ENCODE measurements at regions not wholly inside any gene's neighbourhood (a gene's known extent, or its start where the extent isn't known, plus 50 kb on each side); places are given as distances from the start of the nearest gene placed in this dataset.

DNA sequence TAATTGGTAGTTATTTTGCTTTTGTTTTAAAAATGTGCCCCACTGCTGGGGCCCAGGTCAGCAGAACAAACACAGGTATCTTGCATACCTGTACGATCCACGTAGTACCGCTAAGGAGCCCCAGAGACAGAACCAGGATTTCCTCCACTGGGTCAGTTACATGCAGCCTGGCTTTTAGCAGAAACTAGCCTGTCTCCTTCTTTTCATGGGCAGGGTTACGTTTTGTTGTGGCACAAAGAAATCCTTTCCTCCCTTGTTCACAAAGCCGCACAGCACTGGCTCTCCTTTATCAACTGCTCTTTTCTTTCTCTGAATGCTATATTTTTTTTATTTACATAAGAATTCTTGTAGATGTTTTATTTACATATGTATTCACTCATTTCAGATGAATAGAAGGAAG, 190.3 kb upstream of the POU3F2 start:
- no peak for TF ChIP-seq SNAI2 (CRISPR knock-in tag; IDR thresholded peaks at IDR 0.05)
- TF ChIP-seq, protein P1, sequence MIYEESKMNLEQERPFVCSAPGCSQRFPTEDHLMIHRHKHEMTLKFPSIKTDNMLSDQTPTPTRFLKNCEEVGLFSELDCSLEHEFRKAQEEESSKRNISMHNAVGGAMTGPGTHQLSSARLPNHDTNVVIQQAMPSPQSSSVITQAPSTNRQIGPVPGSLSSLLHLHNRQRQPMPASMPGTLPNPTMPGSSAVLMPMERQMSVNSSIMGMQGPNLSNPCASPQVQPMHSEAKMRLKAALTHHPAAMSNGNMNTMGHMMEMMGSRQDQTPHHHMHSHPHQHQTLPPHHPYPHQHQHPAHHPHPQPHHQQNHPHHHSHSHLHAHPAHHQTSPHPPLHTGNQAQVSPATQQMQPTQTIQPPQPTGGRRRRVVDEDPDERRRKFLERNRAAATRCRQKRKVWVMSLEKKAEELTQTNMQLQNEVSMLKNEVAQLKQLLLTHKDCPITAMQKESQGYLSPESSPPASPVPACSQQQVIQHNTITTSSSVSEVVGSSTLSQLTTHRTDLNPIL (CRISPR knock-in tag; IDR thresholded peaks at IDR 0.05; ENCODE audit: low read depth) = no peak
- no peak for TF ChIP-seq ARNTL (CRISPR knock-in tag; IDR thresholded peaks at IDR 0.05; ENCODE audit: borderline replicate concordance, low read depth)
- no peak for TF ChIP-seq ZFP3 (CRISPR knock-in tag; IDR thresholded peaks at IDR 0.05)
- TF ChIP-seq ZNF8 (CRISPR knock-in tag; IDR thresholded peaks at IDR 0.05) = no peak
- no peak for TF ChIP-seq ISL1 (CRISPR knock-in tag; IDR thresholded peaks at IDR 0.05)
- no peak for TF ChIP-seq BACH2 (CRISPR knock-in tag; IDR thresholded peaks at IDR 0.05; ENCODE audit: borderline replicate concordance)

Measured in SK-N-SH treated with all-trans-retinoic acid at 6 μM for 48 hours (cell line).